ENCODE measurements at regions not wholly inside any gene's neighbourhood (a gene's known extent, or its start where the extent isn't known, plus 50 kb on each side); places are given as distances from the start of the nearest gene placed in this dataset.

- no peak for TF ChIP-seq CTCF (IDR thresholded peaks at IDR 0.05)
- no peak for TF ChIP-seq POLR2A (IDR thresholded peaks at IDR 0.05)
Measured at GRCh38 chr16:65497571-65497970, 375.7 kb upstream of the CDH11 start.
